DOHH2 (cell line): ENCODE measurements at regions not wholly inside any gene's neighbourhood (a gene's known extent, or its start where the extent isn't known, plus 50 kb on each side); places are given as distances from the start of the nearest gene placed in this dataset.

Experiments used
- H3F3A ChIP-seq: fragments of 200-600 bp; sonication (generic), shearing (Covaris generic); 2 replicates; pipeline ENCODE4 v1.6.0; 2016; ENCODE audit warnings: antibody characterized with exemption, mild to moderate bottlenecking; ENCODE audit not compliant: control insufficient read depth, insufficient read depth
- H3K27ac ChIP-seq: fragments of 200-600 bp; sonication (generic); 2 replicates; pipeline ENCODE4 v1.5.1; 2014; ENCODE audit warnings: low read depth, mild to moderate bottlenecking, low read length, moderate library complexity
- H3K27me3 ChIP-seq: fragments of 200-600 bp; sonication (generic); 2 replicates; pipeline ENCODE4 v1.6.1; 2014; ENCODE audit warnings: mild to moderate bottlenecking, low read length, mixed read lengths; ENCODE audit not compliant: control insufficient read depth
- H3K36me3 ChIP-seq: fragments of 200-600 bp; sonication (generic); 2 replicates; pipeline ENCODE4 v1.6.1; 2014; ENCODE audit warnings: mild to moderate bottlenecking, low read length, moderate library complexity, mixed read lengths; ENCODE audit not compliant: control insufficient read depth
- H3K4me1 ChIP-seq: fragments of 200-600 bp; sonication (generic); 2 replicates; pipeline ENCODE4 v1.6.1; 2014; ENCODE audit warnings: mild to moderate bottlenecking, low read length, mixed read lengths; ENCODE audit not compliant: control insufficient read depth
- H3K4me2 ChIP-seq: fragments of 200-600 bp; sonication (generic); 2 replicates; pipeline ENCODE4 v1.6.0; 2014; ENCODE audit warnings: mild to moderate bottlenecking, low read length, moderate library complexity
- H3K4me3 ChIP-seq: fragments of 200-600 bp; sonication (generic); 2 replicates; pipeline ENCODE4 v1.5.1; 2014; ENCODE audit warnings: mild to moderate bottlenecking, low read length, mixed read lengths
- H3K79me2 ChIP-seq: fragments of 200-600 bp; sonication (generic); 2 replicates; pipeline ENCODE4 v1.6.1; 2014; ENCODE audit warnings: mild to moderate bottlenecking, low read length, mixed read lengths; ENCODE audit not compliant: control insufficient read depth
- H3K9me2 ChIP-seq: fragments of 200-600 bp; sonication (generic); replicated peaks from 2 replicates; pipeline ENCODE4 v1.6.1; 2014; ENCODE audit warnings: mild to moderate bottlenecking, low read length, mixed read lengths; ENCODE audit not compliant: control insufficient read depth
- H3K9me3 ChIP-seq: fragments of 200-600 bp; sonication (generic); 2 replicates; pipeline ENCODE4 v1.6.1; 2014; ENCODE audit warnings: antibody characterized with exemption, low read length, mixed read lengths; ENCODE audit not compliant: control insufficient read depth, insufficient read depth
- H4K20me1 ChIP-seq: fragments of 200-600 bp; sonication (generic); 2 replicates; pipeline ENCODE4 v1.6.0; 2014; ENCODE audit warnings: low read depth, mild to moderate bottlenecking, antibody characterized with exemption, low read length, moderate library complexity; ENCODE audit not compliant: control insufficient read depth, insufficient read depth
- EZH2phosphoT487 ChIP-seq: fragments of 200-600 bp; sonication (generic); IDR thresholded peaks from 2 replicates; pipeline ENCODE4 v1.6.1; 2017; ENCODE audit warnings: borderline replicate concordance, mild to moderate bottlenecking, antibody characterized with exemption, low read length, moderate library complexity, mixed read lengths
- TF ChIP-seq, protein P1 (sequence below): fragments of 200-600 bp; sonication (generic); IDR thresholded peaks from one replicate; pipeline ENCODE4 v1.5.1; 2014; ENCODE audit warnings: antibody characterized with exemption, mild to moderate bottlenecking, low read depth, low read length; ENCODE audit not compliant: poor library complexity, severe bottlenecking

DNA sequence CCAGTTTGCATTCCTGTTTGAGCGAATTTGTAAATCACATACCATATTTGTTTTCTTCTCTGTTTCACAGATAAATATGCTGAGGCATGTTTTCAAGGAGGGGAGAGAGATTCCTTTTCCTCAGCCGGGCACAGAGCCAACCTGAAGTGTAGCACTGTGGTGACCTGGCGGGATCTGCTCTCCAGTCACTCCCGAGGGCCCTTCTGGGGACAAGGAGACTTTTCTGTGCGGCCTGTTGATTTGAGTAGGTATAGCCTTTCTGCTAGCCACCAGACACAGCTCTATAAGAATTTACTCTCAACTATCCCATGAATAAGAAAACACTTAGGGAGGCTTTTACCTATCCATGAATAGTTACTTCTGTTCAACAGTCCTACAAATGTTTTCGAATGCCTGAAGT lies 63.5 kb upstream of the FDX1 start:
- no peak overlapping the region for H3K27ac ChIP-seq

DNA sequence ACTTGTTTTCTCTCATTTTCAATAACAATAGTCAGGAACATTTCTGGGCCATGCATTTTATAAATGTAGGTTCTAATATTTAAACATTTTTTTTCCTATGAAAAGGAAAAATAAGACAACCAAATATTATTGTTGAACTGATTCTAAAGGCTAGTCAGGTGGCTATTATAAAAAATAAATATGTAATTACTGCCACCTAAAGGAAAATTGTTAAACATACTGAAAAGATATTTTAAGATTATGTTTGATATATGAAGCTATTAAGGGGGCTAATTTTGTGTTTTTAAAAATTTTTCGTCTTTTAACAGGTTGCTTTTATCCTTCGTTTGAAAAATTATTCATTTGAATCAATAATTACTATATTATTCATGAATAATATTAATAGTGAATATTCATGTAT lies 62.2 kb upstream of the FDX1 start:
- H3K4me1 ChIP-seq: peaks cover 8% of the 10 kb centered on the region

More for the DNA sequence above, 63.5 kb upstream of the FDX1 start:
- Histone ChIP-seq H3K79me2 (no peaks in the 10 kb centered on the region), H3K27me3 (no peaks in the 10 kb centered on the region), H4K20me1 (no peaks in the 10 kb centered on the region), H3K36me3 (no peaks in the 10 kb centered on the region), H3F3A (no peaks in the 10 kb centered on the region), H3K9me3 (no peaks in the 10 kb centered on the region), H3K9me2 (no peaks in the 10 kb centered on the region), H3K4me1 (peaks cover 8% of the 10 kb centered on the region), H3K4me3 (no peak overlapping the region), H3K4me2 (no peak overlapping the region)
- TF ChIP-seq, protein P1, sequence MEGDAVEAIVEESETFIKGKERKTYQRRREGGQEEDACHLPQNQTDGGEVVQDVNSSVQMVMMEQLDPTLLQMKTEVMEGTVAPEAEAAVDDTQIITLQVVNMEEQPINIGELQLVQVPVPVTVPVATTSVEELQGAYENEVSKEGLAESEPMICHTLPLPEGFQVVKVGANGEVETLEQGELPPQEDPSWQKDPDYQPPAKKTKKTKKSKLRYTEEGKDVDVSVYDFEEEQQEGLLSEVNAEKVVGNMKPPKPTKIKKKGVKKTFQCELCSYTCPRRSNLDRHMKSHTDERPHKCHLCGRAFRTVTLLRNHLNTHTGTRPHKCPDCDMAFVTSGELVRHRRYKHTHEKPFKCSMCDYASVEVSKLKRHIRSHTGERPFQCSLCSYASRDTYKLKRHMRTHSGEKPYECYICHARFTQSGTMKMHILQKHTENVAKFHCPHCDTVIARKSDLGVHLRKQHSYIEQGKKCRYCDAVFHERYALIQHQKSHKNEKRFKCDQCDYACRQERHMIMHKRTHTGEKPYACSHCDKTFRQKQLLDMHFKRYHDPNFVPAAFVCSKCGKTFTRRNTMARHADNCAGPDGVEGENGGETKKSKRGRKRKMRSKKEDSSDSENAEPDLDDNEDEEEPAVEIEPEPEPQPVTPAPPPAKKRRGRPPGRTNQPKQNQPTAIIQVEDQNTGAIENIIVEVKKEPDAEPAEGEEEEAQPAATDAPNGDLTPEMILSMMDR: no peak
- TF ChIP-seq EZH2phosphoT487: no peak

DNA sequence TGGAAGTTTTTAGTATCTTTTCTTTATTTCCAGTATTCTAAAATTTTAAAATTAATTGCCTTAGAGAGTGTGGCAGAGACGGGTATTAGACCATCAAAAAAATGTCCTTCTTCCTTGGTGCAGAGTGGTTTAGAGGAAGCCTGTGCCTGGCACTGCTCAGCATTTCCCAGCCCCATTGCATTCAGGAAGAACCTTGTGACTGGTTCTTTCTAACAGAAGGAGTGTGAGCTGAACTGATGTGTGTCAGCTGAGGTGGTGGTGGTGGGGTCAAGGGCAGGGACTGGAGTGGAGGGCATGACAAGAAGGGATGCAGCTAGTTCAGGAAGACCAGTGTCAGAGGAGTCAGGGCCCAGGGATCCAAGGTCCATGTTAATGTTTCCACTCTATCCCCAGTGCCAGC lies 58.7 kb upstream of the FDX1 start:
- Histone ChIP-seq H3K4me1 (no peaks in the 10 kb centered on the region), H3K9me2 (no peaks in the 10 kb centered on the region), H3K27ac (no peak overlapping the region), H3F3A (no peaks in the 10 kb centered on the region), H3K9me3 (no peaks in the 10 kb centered on the region), H4K20me1 (no peaks in the 10 kb centered on the region), H3K79me2 (no peaks in the 10 kb centered on the region), H3K4me3 (no peak overlapping the region), H3K4me2 (no peak overlapping the region), H3K36me3 (no peaks in the 10 kb centered on the region), H3K27me3 (peaks cover 11% of the 10 kb centered on the region)
- no peak for TF ChIP-seq EZH2phosphoT487
- TF ChIP-seq, protein P1: no peak

More for the DNA sequence above, 62.2 kb upstream of the FDX1 start:
- H3K27me3 ChIP-seq: no peaks in the 10 kb centered on the region
- H3F3A ChIP-seq: no peaks in the 10 kb centered on the region
- no peaks in the 10 kb centered on the region for H3K9me2 ChIP-seq
- no peak overlapping the region for H3K4me3 ChIP-seq
- TF ChIP-seq, protein P1: no peak
- no peak for TF ChIP-seq EZH2phosphoT487
- no peaks in the 10 kb centered on the region for H3K36me3 ChIP-seq
- H3K27ac ChIP-seq: no peak overlapping the region
- no peaks in the 10 kb centered on the region for H3K9me3 ChIP-seq
- H4K20me1 ChIP-seq: no peaks in the 10 kb centered on the region
- H3K79me2 ChIP-seq: no peaks in the 10 kb centered on the region
- no peak overlapping the region for H3K4me2 ChIP-seq
